CD4-positive, alpha-beta T cell (primary cell): ENCODE measurements at regions not wholly inside any gene's neighbourhood (a gene's known extent, or its start where the extent isn't known, plus 50 kb on each side); places are given as distances from the start of the nearest gene placed in this dataset.

ENCODE experiments used
- ATAC-seq: fragments of 200-7000 bp; cut with Tn5 transposase; one replicate; pipeline ENCODE4 v1.10.0; 2022; ENCODE audit warnings: mild to moderate bottlenecking; ENCODE audit not compliant: poor library complexity
- CTCF ChIA-PET: fragments of 350-600 bp; sonication (Branson Sonifier 250); formaldehyde crosslinking; loops from one replicate; lab custom pipeline; 2021; ENCODE audit warnings: antibody characterized with exemption, inconsistent platforms; lab: Charles Lee
- POLR2A ChIA-PET: fragments of 350-600 bp; sonication (Branson Sonifier 250); formaldehyde crosslinking; loops from one replicate; lab custom pipeline; 2021; ENCODE audit warnings: antibody characterized with exemption, inconsistent platforms; lab: Charles Lee
- DNase-seq, 14 experiments: peaks; one replicate each; pipeline ENCODE4 v3.0.0-alpha.2; 2013 to 2020; ENCODE audit warnings: mixed read lengths in 2 of 14
- H3K27ac ChIP-seq, 2 donors: one replicate each; pipeline versions ENCODE4 v1.5.1 to v1.7.0; 2013; ENCODE audit warnings: low read length in 2 of 2, low read depth in 1 of 2, mild to moderate bottlenecking in 1 of 2
- H3K27me3 ChIP-seq, 2 experiments: 1 replicate in 1 of 2; 2 replicates in 1 of 2; pipeline versions ENCODE4 v1.6.1 to v1.7.0; 2013; ENCODE audit warnings: low read length in 2 of 2, control low read depth in 1 of 2, mild to moderate bottlenecking in 1 of 2, moderate library complexity in 1 of 2; ENCODE audit not compliant: insufficient read depth in 2 of 2, control insufficient read depth in 1 of 2
- H3K36me3 ChIP-seq: one replicate; pipeline ENCODE4 v1.6.1; 2013; ENCODE audit warnings: low read length, control low read depth; ENCODE audit not compliant: insufficient read depth
- H3K4me1 ChIP-seq: one replicate; pipeline ENCODE4 v1.6.1; 2013; ENCODE audit warnings: low read length, control low read depth; ENCODE audit not compliant: insufficient read depth
- H3K4me3 ChIP-seq: one replicate; pipeline ENCODE4 v1.5.1; 2013; ENCODE audit warnings: mild to moderate bottlenecking, low read length, moderate library complexity
- H3K9me3 ChIP-seq, 2 experiments: 1 replicate in 1 of 2; 2 replicates in 1 of 2; pipeline versions ENCODE4 v1.6.1 to v1.7.0; 2013; ENCODE audit warnings: low read length in 2 of 2, mild to moderate bottlenecking in 2 of 2, control low read depth in 1 of 2, moderate library complexity in 1 of 2; ENCODE audit not compliant: control insufficient read depth in 1 of 2, insufficient read depth in 1 of 2
- H3K27ac Mint-ChIP-seq: one replicate; pipeline ENCODE4 v1.8.0; 2020; ENCODE audit warnings: mixed read lengths
- H3K27me3 Mint-ChIP-seq: one replicate; pipeline ENCODE4 v1.8.0; 2021; ENCODE audit warnings: mixed read lengths
- H3K36me3 Mint-ChIP-seq: one replicate; pipeline ENCODE4 v1.8.0; 2021; ENCODE audit warnings: low read depth, mixed read lengths
- H3K4me1 Mint-ChIP-seq: one replicate; pipeline ENCODE4 v1.8.0; 2021; ENCODE audit warnings: low read depth, mixed read lengths
- H3K4me3 Mint-ChIP-seq: one replicate; pipeline ENCODE4 v1.8.0; 2020; ENCODE audit warnings: mild to moderate bottlenecking, mixed read lengths
- H3K9me3 Mint-ChIP-seq: one replicate; pipeline ENCODE4 v1.8.0; 2020; ENCODE audit warnings: mixed read lengths
- intact Hi-C, 2 experiments: fragments of 100-400 bp; cut with DNase I in 1 of 2; cut with micrococcal nuclease in 1 of 2; formaldehyde crosslinking; loops; one replicate each; pipeline versions ENCODE4 v1.15.1 to v1.9.0; 2023 to 2025; cut with DNase I, micrococcal nuclease
- TF ChIP-seq, protein P1 (sequence below): fragments of 200-600 bp; IDR thresholded peaks from one replicate; pipeline ENCODE4 v1.8.0; 2022; ENCODE audit warnings: antibody characterized with exemption, mild to moderate bottlenecking

DNA sequence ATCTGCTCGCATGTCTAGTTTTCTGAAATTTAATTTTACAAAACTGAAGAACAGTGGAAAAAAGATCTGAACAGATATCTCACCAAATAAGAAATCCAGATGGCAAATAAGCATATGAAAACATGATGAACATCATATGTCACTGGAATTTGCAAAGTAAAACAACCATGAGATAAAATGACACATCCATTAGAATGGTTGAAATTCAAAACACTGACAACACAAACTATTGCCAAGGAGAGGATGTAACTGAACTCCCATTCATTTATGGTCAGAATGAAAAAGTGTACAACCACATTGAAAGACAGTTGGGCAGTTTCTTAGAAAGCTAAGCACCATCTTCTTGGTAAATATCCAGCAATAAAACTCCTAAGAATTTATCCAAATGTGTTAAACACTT, 312.7 kb upstream of the NCAM2 start:
- Mint-ChIP-seq H3K4me1 (no peaks in the 10 kb centered on the region), H3K27ac (no peak overlapping the region), H3K4me3 (no peak overlapping the region), H3K9me3 (peaks cover 6% of the 10 kb centered on the region), H3K27me3 (no peaks in the 10 kb centered on the region), H3K36me3 (no peaks in the 10 kb centered on the region)
- ChIA-PET POLR2A (no interaction called here), CTCF (no interaction called here)
- H3K4me1 ChIP-seq = no peaks in the 10 kb centered on the region
- no peak for ATAC-seq
- H3K27me3 ChIP-seq = no peaks in the 10 kb centered on the region
- no peaks in the 10 kb centered on the region for H3K36me3 ChIP-seq
- H3K4me3 ChIP-seq = no peak overlapping the region
- TF ChIP-seq, protein P1, sequence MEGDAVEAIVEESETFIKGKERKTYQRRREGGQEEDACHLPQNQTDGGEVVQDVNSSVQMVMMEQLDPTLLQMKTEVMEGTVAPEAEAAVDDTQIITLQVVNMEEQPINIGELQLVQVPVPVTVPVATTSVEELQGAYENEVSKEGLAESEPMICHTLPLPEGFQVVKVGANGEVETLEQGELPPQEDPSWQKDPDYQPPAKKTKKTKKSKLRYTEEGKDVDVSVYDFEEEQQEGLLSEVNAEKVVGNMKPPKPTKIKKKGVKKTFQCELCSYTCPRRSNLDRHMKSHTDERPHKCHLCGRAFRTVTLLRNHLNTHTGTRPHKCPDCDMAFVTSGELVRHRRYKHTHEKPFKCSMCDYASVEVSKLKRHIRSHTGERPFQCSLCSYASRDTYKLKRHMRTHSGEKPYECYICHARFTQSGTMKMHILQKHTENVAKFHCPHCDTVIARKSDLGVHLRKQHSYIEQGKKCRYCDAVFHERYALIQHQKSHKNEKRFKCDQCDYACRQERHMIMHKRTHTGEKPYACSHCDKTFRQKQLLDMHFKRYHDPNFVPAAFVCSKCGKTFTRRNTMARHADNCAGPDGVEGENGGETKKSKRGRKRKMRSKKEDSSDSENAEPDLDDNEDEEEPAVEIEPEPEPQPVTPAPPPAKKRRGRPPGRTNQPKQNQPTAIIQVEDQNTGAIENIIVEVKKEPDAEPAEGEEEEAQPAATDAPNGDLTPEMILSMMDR = no peak
- H3K27ac ChIP-seq = no peak overlapping the region
- intact Hi-C loops = no loop called here
- peaks cover 0 to 6% of the 10 kb centered on the region in 2 experiments for H3K9me3 ChIP-seq
- no peak for DNase-seq

DNA sequence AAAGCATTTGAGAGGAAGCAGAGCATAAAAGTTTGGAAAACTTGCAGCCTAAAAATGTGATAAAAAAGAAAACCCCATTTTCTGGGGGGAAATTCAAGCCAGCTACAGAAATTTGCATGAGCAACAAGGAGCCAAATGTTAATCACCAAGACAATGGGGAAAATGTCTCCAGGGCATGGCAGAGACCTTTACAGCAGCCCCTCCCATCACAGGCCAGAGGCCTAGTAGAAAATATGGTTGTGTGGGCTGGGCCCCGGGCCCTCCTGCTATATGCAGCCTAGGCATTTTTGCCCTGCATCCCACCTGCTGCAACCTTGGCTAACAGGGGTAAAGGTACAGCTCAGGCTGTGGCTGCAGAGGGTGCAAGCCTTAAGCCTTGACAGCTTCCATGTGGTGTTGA, 299.6 kb upstream of the NCAM2 start:
- ChIA-PET POLR2A (no interaction called here), CTCF (no interaction called here)
- Mint-ChIP-seq H3K27me3 (no peaks in the 10 kb centered on the region), H3K4me1 (no peaks in the 10 kb centered on the region), H3K27ac (no peak overlapping the region), H3K36me3 (no peaks in the 10 kb centered on the region), H3K9me3 (peaks cover 10% of the 10 kb centered on the region), H3K4me3 (no peak overlapping the region)
- no peaks in the 10 kb centered on the region for H3K36me3 ChIP-seq
- peaks cover 0 to 14% of the 10 kb centered on the region in 2 experiments for H3K9me3 ChIP-seq
- TF ChIP-seq, protein P1 = no peak
- intact Hi-C loops = no loop called here
- no peak for DNase-seq
- no peak for ATAC-seq
- H3K4me3 ChIP-seq = no peak overlapping the region
- no peaks in the 10 kb centered on the region for H3K4me1 ChIP-seq
- H3K27me3 ChIP-seq = no peaks in the 10 kb centered on the region
- H3K27ac ChIP-seq = no peak overlapping the region

DNA sequence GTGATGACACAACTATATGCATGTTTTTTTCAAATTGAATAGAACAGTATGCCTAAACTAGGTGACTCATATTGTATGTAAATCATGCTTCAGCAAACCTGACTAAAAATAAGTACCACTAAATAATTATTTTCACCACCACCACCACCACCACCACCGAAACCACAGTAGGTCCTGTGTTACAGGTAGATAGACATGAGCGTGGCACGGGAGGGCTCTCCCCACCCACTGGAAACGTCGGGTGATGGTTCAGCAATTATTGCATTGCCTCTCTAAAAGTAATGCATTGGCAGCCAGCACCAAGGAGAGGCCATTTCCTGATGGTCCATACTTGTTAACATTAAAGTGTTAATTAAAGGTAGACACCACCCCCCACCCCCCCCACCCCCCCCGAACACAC, 297.0 kb upstream of the NCAM2 start:
- intact Hi-C loops = no loop called here
- no peak overlapping the region for H3K4me3 Mint-ChIP-seq
- ATAC-seq = no peak
- CTCF ChIA-PET = no interaction called here
- H3K36me3 ChIP-seq = no peaks in the 10 kb centered on the region
- H3K4me1 ChIP-seq = no peaks in the 10 kb centered on the region
- POLR2A ChIA-PET = no interaction called here
- H3K9me3 ChIP-seq = peaks cover 0 to 14% of the 10 kb centered on the region in 2 experiments
- no peaks in the 10 kb centered on the region for H3K4me1 Mint-ChIP-seq
- no peaks in the 10 kb centered on the region for H3K36me3 Mint-ChIP-seq
- peaks cover 9% of the 10 kb centered on the region for H3K9me3 Mint-ChIP-seq
- no peaks in the 10 kb centered on the region for H3K27me3 Mint-ChIP-seq
- TF ChIP-seq, protein P1 = no peak
- no peaks in the 10 kb centered on the region for H3K27me3 ChIP-seq
- no peak overlapping the region for H3K4me3 ChIP-seq
- no peak overlapping the region for H3K27ac ChIP-seq
- no peak overlapping the region for H3K27ac Mint-ChIP-seq
- no peak for DNase-seq
